ENCODE measurements at regions not wholly inside any gene's neighbourhood (a gene's known extent, or its start where the extent isn't known, plus 50 kb on each side); places are given as distances from the start of the nearest gene placed in this dataset.

- no peak for TF ChIP-seq CTCF (conservative IDR thresholded peaks at IDR 0.05)
- Mint-ChIP-seq H3K4me3 (no peak overlapping the region), H3K9me3 (no peaks in the 10 kb centered on the region), H3K27ac (no peak overlapping the region), H3K36me3 (ENCODE audit: low read depth) (no peaks in the 10 kb centered on the region), H3K27me3 (ENCODE audit: insufficient read depth) (no peaks in the 10 kb centered on the region), H3K4me1 (peaks cover 4% of the 10 kb centered on the region)
- WGBS, 2 experiments (ENCODE audit: insufficient coverage in 1 of 2, insufficient read length in 1 of 2): 81 to 93% methylated on average over 5 to 7 of the region's 7 CpGs
- Histone ChIP-seq H3K27me3 (ENCODE audit: control insufficient read depth, insufficient read depth, low read length, poor library complexity, severe bottlenecking) (no peaks in the 10 kb centered on the region), H3K4me1 (ENCODE audit: control insufficient read depth, insufficient read depth, low read length) (peaks cover 6% of the 10 kb centered on the region), H3K36me3 (ENCODE audit: control insufficient read depth, insufficient read depth, low read length) (no peaks in the 10 kb centered on the region), H3K9ac (ENCODE audit: extremely low read depth, low read length, poor library complexity, severe bottlenecking) (no peak overlapping the region), H3K27ac (ENCODE audit: low read depth, low read length) (peak overlapping the region; percentile 7), H3K4me3 (ENCODE audit: low read length) (no peak overlapping the region), H3K9me3 (ENCODE audit: control insufficient read depth, low read length) (no peaks in the 10 kb centered on the region)
- no peak for DNase-seq
These were observed 197.8 kb downstream of the ETS1 start for GRCh38 chr11:128389461-128389976.

- no peaks in the 10 kb centered on the region for H3K4me1 Mint-ChIP-seq
- H3K4me3 Mint-ChIP-seq: no peak overlapping the region
- 94 to 96% methylated on average over 2 to 5 of the region's 5 CpGs for WGBS, 2 experiments (ENCODE audit: insufficient coverage in 1 of 2, insufficient read length in 1 of 2)
- H3K27ac ChIP-seq (ENCODE audit: low read depth, low read length): no peak overlapping the region
- no peaks in the 10 kb centered on the region for H3K36me3 ChIP-seq (ENCODE audit: control insufficient read depth, insufficient read depth, low read length)
- no peak for DNase-seq
- H3K27ac Mint-ChIP-seq: no peak overlapping the region
- no peaks in the 10 kb centered on the region for H3K9me3 Mint-ChIP-seq
- H3K27me3 ChIP-seq (ENCODE audit: control insufficient read depth, insufficient read depth, low read length, poor library complexity, severe bottlenecking): no peaks in the 10 kb centered on the region
- H3K36me3 Mint-ChIP-seq (ENCODE audit: low read depth): no peaks in the 10 kb centered on the region
- no peaks in the 10 kb centered on the region for H3K9me3 ChIP-seq (ENCODE audit: control insufficient read depth, low read length)
- H3K4me1 ChIP-seq (ENCODE audit: control insufficient read depth, insufficient read depth, low read length): peaks cover 6% of the 10 kb centered on the region
- no peaks in the 10 kb centered on the region for H3K27me3 Mint-ChIP-seq (ENCODE audit: insufficient read depth)
- TF ChIP-seq CTCF (conservative IDR thresholded peaks at IDR 0.05): no peak
- no peak overlapping the region for H3K4me3 ChIP-seq (ENCODE audit: low read length)
- no peak overlapping the region for H3K9ac ChIP-seq (ENCODE audit: extremely low read depth, low read length, poor library complexity, severe bottlenecking)
These were observed 199.0 kb downstream of the ETS1 start for GRCh38 chr11:128388206-128388815.

GRCh38 chr11:128379587-128380580, 207.5 kb downstream of the ETS1 start:
- Histone ChIP-seq H3K4me3 (ENCODE audit: low read length) (no peak overlapping the region), H3K9ac (ENCODE audit: extremely low read depth, low read length, poor library complexity, severe bottlenecking) (no peak overlapping the region), H3K9me3 (ENCODE audit: control insufficient read depth, low read length) (peaks cover 5% of the 10 kb centered on the region), H3K4me1 (ENCODE audit: control insufficient read depth, insufficient read depth, low read length) (no peaks in the 10 kb centered on the region), H3K36me3 (ENCODE audit: control insufficient read depth, insufficient read depth, low read length) (no peaks in the 10 kb centered on the region), H3K27me3 (ENCODE audit: control insufficient read depth, insufficient read depth, low read length, poor library complexity, severe bottlenecking) (no peaks in the 10 kb centered on the region), H3K27ac (ENCODE audit: low read depth, low read length) (no peak overlapping the region)
- Mint-ChIP-seq H3K27me3 (ENCODE audit: insufficient read depth) (no peaks in the 10 kb centered on the region), H3K9me3 (peaks cover 4% of the 10 kb centered on the region), H3K4me1 (no peaks in the 10 kb centered on the region), H3K27ac (no peak overlapping the region), H3K36me3 (ENCODE audit: low read depth) (no peaks in the 10 kb centered on the region), H3K4me3 (no peak overlapping the region)
- DNase-seq: no peak
- 100% methylated on average over 2 of the region's 3 CpGs; no CpG with 5 or more reads in 1 of the 2 experiments for WGBS, 2 experiments (ENCODE audit: insufficient coverage in 1 of 2, insufficient read length in 1 of 2)
- TF ChIP-seq CTCF (conservative IDR thresholded peaks at IDR 0.05): no peak
